ENCODE measurements at regions not wholly inside any gene's neighbourhood (a gene's known extent, or its start where the extent isn't known, plus 50 kb on each side); places are given as distances from the start of the nearest gene placed in this dataset.
A peak's percentile ranks its signal among the peaks of the same experiment; 100 is the strongest.
"Not testable (repeated sequence)": the region's sequence is repeated elsewhere in the genome, so short reads cannot be mapped to it uniquely, and the experiment has no call there.

- Histone ChIP-seq H3K4me1 (no peaks in the 10 kb centered on the region), H3K9me3 (no peaks in the 10 kb centered on the region), H3K4me3 (no peak overlapping the region), H3K4me2 (no peak overlapping the region), H3K27ac (no peak overlapping the region)
- 48% methylated on average over 3 of the region's 5 CpGs for WGBS (ENCODE audit: missing lambda C conversion rate)
- DNase-seq (ENCODE audit: low read depth in 1 of 2, low spot score in 1 of 2), result no peak
- TF ChIP-seq CHD2 (IDR thresholded peaks at IDR 0.05; ENCODE audit: low read length, partially characterized antibody), result no peak
- no peak for TF ChIP-seq EHMT2 (IDR thresholded peaks at IDR 0.05; ENCODE audit: low read depth)
- TF ChIP-seq HMGXB4 (CRISPR knock-in tag; IDR thresholded peaks at IDR 0.05; ENCODE audit: borderline replicate concordance), result no peak
- no peak for TF ChIP-seq ZNF302 (CRISPR knock-in tag; IDR thresholded peaks at IDR 0.05)
- TF ChIP-seq KDM5A (IDR thresholded peaks at IDR 0.05), result no peak
- TF ChIP-seq ELK1 (IDR thresholded peaks at IDR 0.05; ENCODE audit: low read depth, low read length), result no peak
- no peak for TF ChIP-seq ZSCAN20 (CRISPR knock-in tag; IDR thresholded peaks at IDR 0.05)
- TF ChIP-seq EHF (CRISPR knock-in tag; IDR thresholded peaks at IDR 0.05), result no peak
- no peak for TF ChIP-seq HDAC2 (IDR thresholded peaks at IDR 0.05)
- no peak for TF ChIP-seq HEYL (CRISPR knock-in tag; IDR thresholded peaks at IDR 0.05)
- TF ChIP-seq RFX5 (IDR thresholded peaks at IDR 0.05), result no peak
- no peak for TF ChIP-seq USF2 (IDR thresholded peaks at IDR 0.05)
- no peak for TF ChIP-seq GATA3 (IDR thresholded peaks at IDR 0.05; ENCODE audit: borderline replicate concordance)
- ATAC-seq, result peak in 1 of 2 experiments; percentile 36; a peak in 2 of 6 replicates
- ChIA-PET CTCF (interaction anchor here (0.5 kb wide), 1 partner anchor 480 kb away, joined by 3 read pairs; no protein-coding TSS in a partner anchor), POLR2A (no interaction called here)
- no peak for FAIRE-seq
Measured at GRCh38 chr12:39671898-39672875, 52.6 kb upstream of the ABCD2 start.

- POLR2A ChIA-PET; H3K9me3 ChIP-seq; H3K4me1 ChIP-seq; H3K4me3 ChIP-seq; CTCF ChIA-PET; H3K27ac ChIP-seq; FAIRE-seq; DNase-seq (ENCODE audit: low read depth in 1 of 2, low spot score in 1 of 2); ATAC-seq: not testable (repeated sequence)
- 1% methylated on average over 7 of the region's 7 CpGs for WGBS (ENCODE audit: missing lambda C conversion rate)
- peak overlapping the region; percentile 42 for H3K4me2 ChIP-seq
Measured at GRCh38 chr12:39669539-39669938, 49.9 kb upstream of the ABCD2 start.
